Peyer's patch (tissue), 4 donors: ENCODE measurements at regions not wholly inside any gene's neighbourhood (a gene's known extent, or its start where the extent isn't known, plus 50 kb on each side); places are given as distances from the start of the nearest gene placed in this dataset.

Experiments
- DNase-seq, 3 donors: peaks; one replicate each; pipeline ENCODE4 v3.0.0-alpha.2; 2017 to 2019
- H3K27ac ChIP-seq, 4 donors: fragments of 200-600 bp; sonication (generic); one replicate each; pipeline ENCODE4 v1.5.1; 2016 to 2019
- H3K27me3 ChIP-seq, 2 donors: fragments of 200-600 bp; sonication (generic); one replicate each; pipeline ENCODE4 v1.5.1; 2019
- H3K36me3 ChIP-seq, 3 donors: fragments of 200-600 bp; sonication (generic); one replicate each; pipeline ENCODE4 v1.5.1; 2016 to 2019
- H3K4me1 ChIP-seq, 4 donors: fragments of 200-600 bp; sonication (generic); one replicate each; pipeline ENCODE4 v1.5.1; 2016 to 2019
- H3K4me3 ChIP-seq, 4 donors: fragments of 200-600 bp; sonication (generic); 1 replicate in 3 of 4; 2 replicates in 1 of 4; pipeline ENCODE4 v1.5.1; 2016 to 2019; ENCODE audit warnings: mild to moderate bottlenecking in 1 of 4
- H3K9me3 ChIP-seq, 4 donors: fragments of 200-600 bp; sonication (generic); one replicate each; pipeline ENCODE4 v1.5.1; 2016 to 2019; ENCODE audit warnings: mild to moderate bottlenecking in 1 of 4
- POLR2A ChIP-seq, 2 donors: fragments of 450-650 bp; IDR thresholded peaks; one replicate each; pipeline ENCODE4 v1.5.1; 2017; ENCODE audit warnings: antibody characterized with exemption in 2 of 2, mild to moderate bottlenecking in 2 of 2, moderate library complexity in 2 of 2
- TF ChIP-seq, protein P1 (sequence below), 6 experiments: fragments of 450-650 bp in 4 of 6; fragments of 200-600 bp in 2 of 6; sonication (generic) in 1 of 6; IDR thresholded peaks; one replicate each; pipeline ENCODE4 v1.5.1; 2017 to 2019; ENCODE audit warnings: antibody characterized with exemption in 6 of 6, mild to moderate bottlenecking in 3 of 6, moderate library complexity in 1 of 6

DNA sequence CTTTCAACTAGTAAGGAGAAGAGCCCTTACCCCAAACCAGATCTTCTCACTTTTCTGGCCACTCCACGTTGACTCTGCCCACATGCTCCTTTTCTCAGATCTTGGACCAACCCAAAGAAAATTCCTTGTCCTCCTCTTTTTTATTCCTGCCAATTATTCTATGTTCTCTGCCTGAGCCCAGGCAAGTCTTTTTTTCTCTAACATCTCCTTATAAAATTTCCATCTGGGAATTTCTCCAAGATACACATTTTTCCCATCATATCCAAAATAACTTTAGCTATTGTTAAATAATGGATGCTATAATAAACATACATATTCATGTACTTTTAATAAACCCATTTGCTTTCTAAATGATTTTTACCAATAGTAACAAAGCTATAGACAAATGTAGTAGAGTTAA is 726.0 kb upstream of the ZNF385D start:
- no peaks in the 10 kb centered on the region for H3K9me3 ChIP-seq
- H3K27me3 ChIP-seq = no peaks in the 10 kb centered on the region
- no peak overlapping the region for H3K27ac ChIP-seq
- no peak overlapping the region for H3K4me3 ChIP-seq
- no peak for DNase-seq
- TF ChIP-seq POLR2A (IDR thresholded peaks at IDR 0.05) = no peak
- TF ChIP-seq, protein P1, sequence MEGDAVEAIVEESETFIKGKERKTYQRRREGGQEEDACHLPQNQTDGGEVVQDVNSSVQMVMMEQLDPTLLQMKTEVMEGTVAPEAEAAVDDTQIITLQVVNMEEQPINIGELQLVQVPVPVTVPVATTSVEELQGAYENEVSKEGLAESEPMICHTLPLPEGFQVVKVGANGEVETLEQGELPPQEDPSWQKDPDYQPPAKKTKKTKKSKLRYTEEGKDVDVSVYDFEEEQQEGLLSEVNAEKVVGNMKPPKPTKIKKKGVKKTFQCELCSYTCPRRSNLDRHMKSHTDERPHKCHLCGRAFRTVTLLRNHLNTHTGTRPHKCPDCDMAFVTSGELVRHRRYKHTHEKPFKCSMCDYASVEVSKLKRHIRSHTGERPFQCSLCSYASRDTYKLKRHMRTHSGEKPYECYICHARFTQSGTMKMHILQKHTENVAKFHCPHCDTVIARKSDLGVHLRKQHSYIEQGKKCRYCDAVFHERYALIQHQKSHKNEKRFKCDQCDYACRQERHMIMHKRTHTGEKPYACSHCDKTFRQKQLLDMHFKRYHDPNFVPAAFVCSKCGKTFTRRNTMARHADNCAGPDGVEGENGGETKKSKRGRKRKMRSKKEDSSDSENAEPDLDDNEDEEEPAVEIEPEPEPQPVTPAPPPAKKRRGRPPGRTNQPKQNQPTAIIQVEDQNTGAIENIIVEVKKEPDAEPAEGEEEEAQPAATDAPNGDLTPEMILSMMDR (IDR thresholded peaks at IDR 0.05) = no peak
- H3K4me1 ChIP-seq = no peaks in the 10 kb centered on the region
- H3K36me3 ChIP-seq = no peaks in the 10 kb centered on the region

DNA sequence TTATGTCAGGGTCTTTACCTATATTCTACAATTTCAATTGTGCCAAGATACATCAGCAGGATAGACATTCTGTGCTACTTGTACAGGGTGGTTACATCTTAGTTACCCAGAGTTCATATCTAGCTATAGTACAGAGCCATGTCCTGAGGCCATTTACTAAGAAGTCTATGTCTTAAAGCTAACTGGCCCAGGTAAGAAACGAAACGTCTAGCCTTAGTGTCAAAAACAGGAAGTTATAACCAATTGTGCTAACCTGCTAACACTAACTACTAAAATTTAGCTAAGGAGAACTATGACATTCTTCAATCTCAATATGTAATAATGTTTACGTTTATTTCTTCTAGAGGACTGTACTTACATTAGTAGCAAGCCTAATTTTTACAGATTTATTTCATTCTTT is 717.2 kb upstream of the UBE2E2 start:
- TF ChIP-seq, protein P1 (IDR thresholded peaks at IDR 0.05) = no peak
- no peak for TF ChIP-seq POLR2A (IDR thresholded peaks at IDR 0.05)
- no peaks in the 10 kb centered on the region for H3K27me3 ChIP-seq
- no peaks in the 10 kb centered on the region for H3K36me3 ChIP-seq
- no peaks in the 10 kb centered on the region for H3K9me3 ChIP-seq
- H3K27ac ChIP-seq = no peak overlapping the region
- H3K4me1 ChIP-seq = no peaks in the 10 kb centered on the region
- no peak for DNase-seq
- no peak overlapping the region for H3K4me3 ChIP-seq

DNA sequence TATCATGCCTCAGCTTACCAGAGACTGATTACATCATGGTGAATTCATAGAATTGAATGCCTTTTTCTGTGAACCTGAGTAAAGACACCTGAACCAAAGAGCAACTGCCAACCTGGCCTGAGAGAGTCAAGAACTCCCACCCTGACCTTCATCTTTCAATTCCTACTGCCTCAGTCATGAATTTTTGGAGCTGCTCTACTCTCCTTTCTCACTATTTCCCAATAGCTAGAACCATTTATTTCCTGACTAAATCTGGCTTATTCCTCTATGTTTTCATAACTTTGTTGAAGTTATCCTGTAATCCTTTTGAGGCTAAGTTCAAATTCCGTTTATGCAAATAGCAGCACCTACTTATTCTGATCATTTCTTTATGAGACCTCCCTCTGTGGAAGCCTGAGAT is 712.4 kb upstream of the UBE2E2 start:
- Histone ChIP-seq H3K4me3 (no peak overlapping the region), H3K9me3 (no peaks in the 10 kb centered on the region), H3K27me3 (no peaks in the 10 kb centered on the region), H3K4me1 (no peaks in the 10 kb centered on the region), H3K36me3 (no peaks in the 10 kb centered on the region), H3K27ac (no peak overlapping the region)
- no peak for DNase-seq
- TF ChIP-seq, protein P1 (IDR thresholded peaks at IDR 0.05) = no peak
- TF ChIP-seq POLR2A (IDR thresholded peaks at IDR 0.05) = no peak

DNA sequence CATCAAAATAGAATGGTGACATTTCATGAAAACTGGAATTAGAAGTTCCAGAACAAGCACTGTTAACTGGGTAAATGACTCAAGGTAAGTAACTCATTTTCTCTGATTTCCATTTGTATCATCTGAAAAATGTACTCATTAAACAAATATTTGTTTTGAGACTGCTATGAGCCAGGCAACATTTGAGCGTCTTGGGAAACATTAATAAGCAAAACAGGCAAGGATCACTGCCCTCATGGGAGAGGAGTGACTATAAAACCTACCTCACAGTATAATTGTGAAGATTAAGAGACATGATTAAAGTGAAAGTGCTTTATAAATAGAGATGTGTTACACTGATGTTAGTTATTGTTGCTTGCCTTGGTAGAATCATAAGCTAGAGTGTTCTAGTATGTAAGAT is 711.8 kb upstream of the UBE2E2 start:
- Histone ChIP-seq H3K27ac (no peak overlapping the region), H3K4me1 (no peaks in the 10 kb centered on the region), H3K9me3 (no peaks in the 10 kb centered on the region), H3K4me3 (no peak overlapping the region), H3K36me3 (no peaks in the 10 kb centered on the region), H3K27me3 (no peaks in the 10 kb centered on the region)
- no peak for DNase-seq
- no peak for TF ChIP-seq POLR2A (IDR thresholded peaks at IDR 0.05)
- TF ChIP-seq, protein P1 (IDR thresholded peaks at IDR 0.05) = no peak

DNA sequence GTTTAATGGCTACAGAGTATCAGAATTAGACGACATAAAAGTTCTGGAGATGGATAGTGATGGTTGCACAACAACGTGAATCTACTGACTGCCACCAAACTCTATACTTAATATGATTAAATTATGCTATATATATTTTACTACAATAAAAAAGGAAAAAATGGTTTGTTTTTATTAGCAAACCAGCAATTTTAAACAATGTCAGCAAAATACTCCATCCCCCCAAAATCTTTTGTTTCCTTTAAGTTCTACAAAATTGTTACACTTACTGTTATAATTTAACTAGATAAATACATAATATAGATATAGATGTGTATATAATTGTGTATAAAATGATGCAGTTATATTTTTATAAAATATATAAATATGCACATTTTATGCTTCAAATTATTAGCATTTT is 710.8 kb upstream of the UBE2E2 start:
- Histone ChIP-seq H3K36me3 (no peaks in the 10 kb centered on the region), H3K9me3 (no peaks in the 10 kb centered on the region), H3K4me1 (no peaks in the 10 kb centered on the region), H3K27ac (no peak overlapping the region), H3K4me3 (no peak overlapping the region), H3K27me3 (no peaks in the 10 kb centered on the region)
- DNase-seq = no peak
- TF ChIP-seq, protein P1 (IDR thresholded peaks at IDR 0.05) = no peak
- no peak for TF ChIP-seq POLR2A (IDR thresholded peaks at IDR 0.05)

DNA sequence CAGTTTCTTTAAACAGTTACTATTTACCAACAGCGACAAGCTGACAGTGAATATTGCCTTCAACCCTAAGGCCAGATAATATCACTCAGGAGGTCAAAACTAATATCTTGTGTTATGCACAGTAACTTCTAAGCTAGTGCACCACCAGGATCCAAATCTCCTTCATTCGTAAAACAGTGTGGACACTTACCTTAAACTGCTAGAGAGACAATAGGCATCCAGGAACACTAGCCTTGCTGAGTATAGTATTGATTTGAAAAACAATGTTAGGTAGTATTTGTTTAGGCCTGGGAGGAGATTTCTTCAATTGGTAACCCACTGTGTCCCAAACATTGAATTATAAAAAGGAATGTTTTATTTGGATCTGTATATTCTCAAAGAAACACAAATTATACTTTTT is 707.9 kb upstream of the UBE2E2 start:
- Histone ChIP-seq H3K36me3 (no peaks in the 10 kb centered on the region), H3K4me3 (no peak overlapping the region), H3K9me3 (peaks cover 0 to 3% (median 0%) of the 10 kb centered on the region in 4 donors), H3K4me1 (no peaks in the 10 kb centered on the region), H3K27me3 (no peaks in the 10 kb centered on the region), H3K27ac (no peak overlapping the region)
- DNase-seq = no peak
- no peak for TF ChIP-seq POLR2A (IDR thresholded peaks at IDR 0.05)
- TF ChIP-seq, protein P1 (IDR thresholded peaks at IDR 0.05) = no peak
